PC-3 (cell line): ENCODE measurements at regions not wholly inside any gene's neighbourhood (a gene's known extent, or its start where the extent isn't known, plus 50 kb on each side); places are given as distances from the start of the nearest gene placed in this dataset.
"Not testable (repeated sequence)": the region's sequence is repeated elsewhere in the genome, so short reads cannot be mapped to it uniquely, and the experiment has no call there.

Experiments
- ATAC-seq: fragments of 200-7000 bp; cut with Tn5 transposase; 2 replicates; pipeline ENCODE4 v1.9.1; 2020; ENCODE audit warnings: mild to moderate bottlenecking, moderate library complexity
- BruUV-seq: library from RNA; stranded (reverse); fragments of 400-500 nt; replicated peaks from 2 replicates; lab custom pipeline; 2021; lab: Mats Ljungman, UMichigan
- CTCF ChIA-PET: fragments of 300-600 bp; sonication (Branson Sonifier 250); formaldehyde crosslinking; loops from one replicate; lab custom pipeline; 2022; ENCODE audit warnings: antibody characterized with exemption; lab: Charles Lee
- POLR2A ChIA-PET: fragments of 300-600 bp; sonication (Branson Sonifier 250); formaldehyde crosslinking; loops from one replicate; lab custom pipeline; 2022; ENCODE audit warnings: antibody characterized with exemption; ENCODE audit not compliant: unreplicated experiment; lab: Charles Lee
- DNase-seq: peaks from one replicate; pipeline ENCODE4 v3.0.0-alpha.2; 2015
- H2AFZ ChIP-seq: fragments of 300-600 bp; sonication (generic); 2 replicates; pipeline ENCODE4 v1.6.0; 2016; ENCODE audit warnings: antibody characterized with exemption, low read length
- H3F3A ChIP-seq: fragments of 300-600 bp; sonication (generic); one replicate; pipeline ENCODE4 v1.6.0; 2017; ENCODE audit warnings: antibody characterized with exemption, low read length, control low read depth, mild to moderate bottlenecking; ENCODE audit not compliant: unreplicated experiment
- H3K27ac ChIP-seq: fragments of 300-600 bp; sonication (generic); 2 replicates; pipeline ENCODE4 v1.5.1; 2016; ENCODE audit warnings: mild to moderate bottlenecking, low read length
- H3K27me3 ChIP-seq: fragments of 300-600 bp; sonication (generic); 2 replicates; pipeline ENCODE4 v1.6.1; 2016; ENCODE audit warnings: low read length, mixed read lengths
- H3K36me3 ChIP-seq: fragments of 300-600 bp; sonication (generic); 2 replicates; pipeline ENCODE4 v1.6.1; 2016; ENCODE audit warnings: low read depth, mixed run types, low read length, mixed read lengths
- H3K4me1 ChIP-seq: fragments of 300-600 bp; sonication (generic); 2 replicates; pipeline ENCODE4 v1.5.1; 2016; ENCODE audit warnings: low read length; ENCODE audit not compliant: insufficient read depth
- H3K4me2 ChIP-seq: fragments of 300-600 bp; sonication (generic); 2 replicates; pipeline ENCODE4 v1.6.0; 2016; ENCODE audit warnings: low read length
- H3K4me3 ChIP-seq: fragments of 300-600 bp; sonication (generic); 2 replicates; pipeline ENCODE4 v1.5.1; 2016; ENCODE audit warnings: mild to moderate bottlenecking, low read length, mixed read lengths
- H3K79me2 ChIP-seq: fragments of 300-600 bp; sonication (generic); 2 replicates; pipeline ENCODE4 v1.6.1; 2017; ENCODE audit warnings: low read length, mixed read lengths
- H3K9ac ChIP-seq: fragments of 300-600 bp; sonication (generic); 2 replicates; pipeline ENCODE4 v1.6.0; 2016; ENCODE audit warnings: mild to moderate bottlenecking, low read length
- H3K9me2 ChIP-seq: fragments of 300-600 bp; sonication (generic); replicated peaks from 2 replicates; pipeline ENCODE4 v1.6.1; 2016; ENCODE audit warnings: mixed run types, low read length, mixed read lengths
- H3K9me3 ChIP-seq: fragments of 300-600 bp; sonication (generic); 2 replicates; pipeline ENCODE4 v1.6.1; 2016; ENCODE audit warnings: low read length, mixed read lengths
- H4K20me1 ChIP-seq: fragments of 300-600 bp; sonication (generic); 2 replicates; pipeline ENCODE4 v1.6.1; 2016; ENCODE audit warnings: low read length, mixed read lengths
- EZH2 ChIP-seq: fragments of 300-600 bp; sonication (generic); IDR thresholded peaks from one replicate; pipeline ENCODE4 v1.6.1; 2017; ENCODE audit warnings: antibody characterized with exemption, mild to moderate bottlenecking, low read length; ENCODE audit not compliant: unreplicated experiment
- EZH2phosphoT487 ChIP-seq: fragments of 300-600 bp; sonication (generic); IDR thresholded peaks from 2 replicates; pipeline ENCODE4 v1.6.1; 2018; ENCODE audit warnings: mild to moderate bottlenecking, antibody characterized with exemption, low read length, borderline replicate concordance
- intact Hi-C: fragments of 100-400 bp; cut with micrococcal nuclease; formaldehyde crosslinking; loops from 2 replicates; pipeline ENCODE4 v1.9.0; 2023
- TF ChIP-seq, protein P1 (sequence below): fragments of 300-600 bp; sonication (generic); conservative IDR thresholded peaks from 2 replicates; pipeline ENCODE4 v1.5.1; 2017; ENCODE audit warnings: antibody characterized with exemption, low read depth, mild to moderate bottlenecking, low read length

DNA sequence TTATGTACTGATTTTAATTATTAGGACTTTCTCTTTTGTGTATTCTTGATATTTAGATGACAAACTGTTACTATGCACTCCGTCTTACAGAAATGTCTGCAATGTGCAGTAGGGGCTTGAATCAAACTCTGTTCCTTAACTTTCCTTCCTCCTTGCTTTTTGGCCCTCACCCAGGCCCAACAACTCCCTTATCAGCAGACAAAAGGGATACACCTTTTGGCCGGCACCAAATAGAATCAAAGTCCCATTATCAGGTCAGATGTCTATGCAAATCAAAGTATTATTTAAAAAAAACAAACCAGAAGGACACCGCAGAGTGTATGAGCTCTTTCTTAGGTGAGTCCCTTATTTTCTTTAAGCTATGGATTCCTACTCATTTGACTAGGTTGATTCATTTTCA lies 116.3 kb upstream of the SERPINE2 start:
- Histone ChIP-seq H3K9me2 (no peaks in the 10 kb centered on the region), H2AFZ (no peak overlapping the region), H3K27me3 (no peaks in the 10 kb centered on the region), H3K4me3 (no peak overlapping the region), H3F3A (no peaks in the 10 kb centered on the region), H3K36me3 (no peaks in the 10 kb centered on the region), H3K9me3 (no peaks in the 10 kb centered on the region), H4K20me1 (no peaks in the 10 kb centered on the region), H3K9ac (no peak overlapping the region), H3K4me2 (no peak overlapping the region), H3K4me1 (peaks cover 20% of the 10 kb centered on the region), H3K27ac (no peak overlapping the region), H3K79me2 (no peaks in the 10 kb centered on the region)
- ATAC-seq (no peak), DNase-seq (no peak)
- CTCF ChIA-PET: no interaction called here
- intact Hi-C loops: no loop called here
- BruUV-seq: no TSS peak
- TF ChIP-seq EZH2phosphoT487: no peak
- no peak for TF ChIP-seq EZH2
- TF ChIP-seq, protein P1, sequence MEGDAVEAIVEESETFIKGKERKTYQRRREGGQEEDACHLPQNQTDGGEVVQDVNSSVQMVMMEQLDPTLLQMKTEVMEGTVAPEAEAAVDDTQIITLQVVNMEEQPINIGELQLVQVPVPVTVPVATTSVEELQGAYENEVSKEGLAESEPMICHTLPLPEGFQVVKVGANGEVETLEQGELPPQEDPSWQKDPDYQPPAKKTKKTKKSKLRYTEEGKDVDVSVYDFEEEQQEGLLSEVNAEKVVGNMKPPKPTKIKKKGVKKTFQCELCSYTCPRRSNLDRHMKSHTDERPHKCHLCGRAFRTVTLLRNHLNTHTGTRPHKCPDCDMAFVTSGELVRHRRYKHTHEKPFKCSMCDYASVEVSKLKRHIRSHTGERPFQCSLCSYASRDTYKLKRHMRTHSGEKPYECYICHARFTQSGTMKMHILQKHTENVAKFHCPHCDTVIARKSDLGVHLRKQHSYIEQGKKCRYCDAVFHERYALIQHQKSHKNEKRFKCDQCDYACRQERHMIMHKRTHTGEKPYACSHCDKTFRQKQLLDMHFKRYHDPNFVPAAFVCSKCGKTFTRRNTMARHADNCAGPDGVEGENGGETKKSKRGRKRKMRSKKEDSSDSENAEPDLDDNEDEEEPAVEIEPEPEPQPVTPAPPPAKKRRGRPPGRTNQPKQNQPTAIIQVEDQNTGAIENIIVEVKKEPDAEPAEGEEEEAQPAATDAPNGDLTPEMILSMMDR: no peak
- POLR2A ChIA-PET: no interaction called here

DNA sequence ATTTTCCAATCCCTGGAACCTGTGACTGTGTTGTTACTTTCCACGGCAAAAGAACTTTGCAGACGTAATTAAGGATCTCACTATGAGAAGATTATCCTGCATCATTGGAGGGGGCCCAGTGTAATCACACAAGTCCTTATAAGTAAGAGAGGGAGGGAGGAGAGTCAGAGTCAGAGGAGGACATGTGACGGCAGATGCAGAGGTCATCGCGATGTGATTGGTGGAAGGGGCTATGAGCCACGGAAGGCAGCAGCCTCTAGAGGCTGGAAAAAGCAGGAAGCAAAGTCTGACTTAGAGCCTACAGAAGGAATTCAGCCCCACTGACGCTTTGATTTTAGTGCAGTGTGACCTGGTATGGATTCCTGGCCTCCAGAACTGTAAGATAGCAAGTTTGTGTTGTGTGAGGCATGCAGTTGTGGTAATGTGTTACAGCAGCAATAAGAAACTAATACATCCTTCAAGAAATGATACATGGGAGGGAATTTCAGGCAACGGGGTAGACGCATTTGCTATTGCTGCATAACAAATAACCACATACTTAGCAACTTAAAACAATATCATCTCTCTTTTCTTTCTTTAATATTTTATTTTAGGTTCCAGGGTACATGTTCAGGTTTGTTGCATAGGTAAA lies 112.7 kb upstream of the SERPINE2 start:
- ATAC-seq (no peak; the same call in 1 of the 2 replicates), DNase-seq (peak; percentile 15)
- TF ChIP-seq, protein P1: no peak
- no peak for TF ChIP-seq EZH2phosphoT487
- no peak for TF ChIP-seq EZH2
- Histone ChIP-seq H3K4me1 (peaks cover 30% of the 10 kb centered on the region), H3K4me3 (no peak overlapping the region), H2AFZ (no peak overlapping the region; the same call in 1 of the 2 replicates), H3K9me3 (no peaks in the 10 kb centered on the region), H3K27me3 (no peaks in the 10 kb centered on the region), H3K79me2 (no peaks in the 10 kb centered on the region), H3K9me2 (no peaks in the 10 kb centered on the region), H3K27ac (peak overlapping the region; percentile 62), H3K4me2 (peak overlapping the region; percentile 39), H4K20me1 (no peaks in the 10 kb centered on the region), H3K36me3 (no peaks in the 10 kb centered on the region), H3F3A (no peaks in the 10 kb centered on the region), H3K9ac (no peak overlapping the region)
- ChIA-PET CTCF (no interaction called here), POLR2A (no interaction called here)
- BruUV-seq: no TSS peak
- intact Hi-C loops: no loop called here

- intact Hi-C loops: no loop called here
- DNase-seq: peak; percentile 77
- Histone ChIP-seq H3F3A (peaks cover 3% of the 10 kb centered on the region), H3K9me3 (no peaks in the 10 kb centered on the region), H3K79me2 (no peaks in the 10 kb centered on the region), H2AFZ (no peak overlapping the region), H3K27me3 (no peaks in the 10 kb centered on the region), H3K27ac (peak overlapping the region; percentile 62), H3K4me3 (no peak overlapping the region), H4K20me1 (no peaks in the 10 kb centered on the region), H3K9ac (no peak overlapping the region), H3K36me3 (no peaks in the 10 kb centered on the region), H3K9me2 (no peaks in the 10 kb centered on the region), H3K4me1 (peaks cover 36% of the 10 kb centered on the region), H3K4me2 (peak overlapping the region; percentile 39; the same call in 1 of the 2 replicates)
- POLR2A ChIA-PET: no interaction called here
- TF ChIP-seq, protein P1: no peak
- TF ChIP-seq EZH2phosphoT487 (no peak), EZH2 (no peak)
- ATAC-seq: peak; percentile 71
- CTCF ChIA-PET: no interaction called here
- no TSS peak for BruUV-seq
Measured at GRCh38 chr2:224151161-224151560, 112.1 kb upstream of the SERPINE2 start.

- H3K9me2 ChIP-seq, H3K9ac ChIP-seq, H3K27ac ChIP-seq, H3K27me3 ChIP-seq, H3K4me2 ChIP-seq, BruUV-seq, H3K9me3 ChIP-seq, H3K4me3 ChIP-seq, H3F3A ChIP-seq, CTCF ChIA-PET, POLR2A ChIA-PET, H3K36me3 ChIP-seq, H2AFZ ChIP-seq, H3K79me2 ChIP-seq, H4K20me1 ChIP-seq, DNase-seq, ATAC-seq: not testable (repeated sequence)
- H3K4me1 ChIP-seq: peaks cover 54% of the 10 kb centered on the region
- intact Hi-C loops: loop anchor here (5.0 kb wide), 1 partner anchor 134 kb away; no protein-coding TSS in a partner anchor
Measured at GRCh38 chr2:224148058-224148457, 109.0 kb upstream of the SERPINE2 start.
